CD4-positive, alpha-beta T cell (primary cell): ENCODE measurements at regions not wholly inside any gene's neighbourhood (a gene's known extent, or its start where the extent isn't known, plus 50 kb on each side); places are given as distances from the start of the nearest gene placed in this dataset.

Source experiments
- ATAC-seq: fragments of 200-7000 bp; cut with Tn5 transposase; one replicate; pipeline ENCODE4 v1.10.0; 2022; ENCODE audit warnings: mild to moderate bottlenecking; ENCODE audit not compliant: poor library complexity
- CTCF ChIA-PET: fragments of 350-600 bp; sonication (Branson Sonifier 250); formaldehyde crosslinking; loops from one replicate; lab custom pipeline; 2021; ENCODE audit warnings: antibody characterized with exemption, inconsistent platforms; lab: Charles Lee
- POLR2A ChIA-PET: fragments of 350-600 bp; sonication (Branson Sonifier 250); formaldehyde crosslinking; loops from one replicate; lab custom pipeline; 2021; ENCODE audit warnings: antibody characterized with exemption, inconsistent platforms; lab: Charles Lee
- DNase-seq, 14 experiments: peaks; one replicate each; pipeline ENCODE4 v3.0.0-alpha.2; 2013 to 2020; ENCODE audit warnings: mixed read lengths in 2 of 14
- H3K27ac ChIP-seq, 2 donors: one replicate each; pipeline versions ENCODE4 v1.5.1 to v1.7.0; 2013; ENCODE audit warnings: low read length in 2 of 2, low read depth in 1 of 2, mild to moderate bottlenecking in 1 of 2
- H3K27me3 ChIP-seq, 2 experiments: 1 replicate in 1 of 2; 2 replicates in 1 of 2; pipeline versions ENCODE4 v1.6.1 to v1.7.0; 2013; ENCODE audit warnings: low read length in 2 of 2, control low read depth in 1 of 2, mild to moderate bottlenecking in 1 of 2, moderate library complexity in 1 of 2; ENCODE audit not compliant: insufficient read depth in 2 of 2, control insufficient read depth in 1 of 2
- H3K36me3 ChIP-seq: one replicate; pipeline ENCODE4 v1.6.1; 2013; ENCODE audit warnings: low read length, control low read depth; ENCODE audit not compliant: insufficient read depth
- H3K4me1 ChIP-seq: one replicate; pipeline ENCODE4 v1.6.1; 2013; ENCODE audit warnings: low read length, control low read depth; ENCODE audit not compliant: insufficient read depth
- H3K4me3 ChIP-seq: one replicate; pipeline ENCODE4 v1.5.1; 2013; ENCODE audit warnings: mild to moderate bottlenecking, low read length, moderate library complexity
- H3K9me3 ChIP-seq, 2 experiments: 1 replicate in 1 of 2; 2 replicates in 1 of 2; pipeline versions ENCODE4 v1.6.1 to v1.7.0; 2013; ENCODE audit warnings: low read length in 2 of 2, mild to moderate bottlenecking in 2 of 2, control low read depth in 1 of 2, moderate library complexity in 1 of 2; ENCODE audit not compliant: control insufficient read depth in 1 of 2, insufficient read depth in 1 of 2
- H3K27ac Mint-ChIP-seq: one replicate; pipeline ENCODE4 v1.8.0; 2020; ENCODE audit warnings: mixed read lengths
- H3K27me3 Mint-ChIP-seq: one replicate; pipeline ENCODE4 v1.8.0; 2021; ENCODE audit warnings: mixed read lengths
- H3K36me3 Mint-ChIP-seq: one replicate; pipeline ENCODE4 v1.8.0; 2021; ENCODE audit warnings: low read depth, mixed read lengths
- H3K4me1 Mint-ChIP-seq: one replicate; pipeline ENCODE4 v1.8.0; 2021; ENCODE audit warnings: low read depth, mixed read lengths
- H3K4me3 Mint-ChIP-seq: one replicate; pipeline ENCODE4 v1.8.0; 2020; ENCODE audit warnings: mild to moderate bottlenecking, mixed read lengths
- H3K9me3 Mint-ChIP-seq: one replicate; pipeline ENCODE4 v1.8.0; 2020; ENCODE audit warnings: mixed read lengths
- CTCF ChIP-seq: fragments of 200-600 bp; IDR thresholded peaks from one replicate; pipeline ENCODE4 v1.8.0; 2022; ENCODE audit warnings: antibody characterized with exemption, mild to moderate bottlenecking
- intact Hi-C, 2 experiments: fragments of 100-400 bp; cut with DNase I in 1 of 2; cut with micrococcal nuclease in 1 of 2; formaldehyde crosslinking; loops; one replicate each; pipeline versions ENCODE4 v1.15.1 to v1.9.0; 2023 to 2025; cut with DNase I, micrococcal nuclease

- Histone ChIP-seq H3K27ac (no peak overlapping the region), H3K4me1 (no peaks in the 10 kb centered on the region), H3K27me3 (peaks cover 0 to 2% of the 10 kb centered on the region in 2 experiments), H3K36me3 (no peaks in the 10 kb centered on the region), H3K4me3 (no peak overlapping the region), H3K9me3 (peaks cover 0 to 4% of the 10 kb centered on the region in 2 experiments)
- intact Hi-C loops = no loop called here
- no peak overlapping the region for H3K27ac Mint-ChIP-seq
- no peak for TF ChIP-seq CTCF
- no peak overlapping the region for H3K4me3 Mint-ChIP-seq
- no peaks in the 10 kb centered on the region for H3K9me3 Mint-ChIP-seq
- no peaks in the 10 kb centered on the region for H3K4me1 Mint-ChIP-seq
- CTCF ChIA-PET = no interaction called here
- POLR2A ChIA-PET = no interaction called here
- ATAC-seq (no peak), DNase-seq (no peak)
- no peaks in the 10 kb centered on the region for H3K36me3 Mint-ChIP-seq
- no peaks in the 10 kb centered on the region for H3K27me3 Mint-ChIP-seq
These were observed 776.1 kb downstream of the AACS start for GRCh38 chr12:125841332-125841731.

DNA sequence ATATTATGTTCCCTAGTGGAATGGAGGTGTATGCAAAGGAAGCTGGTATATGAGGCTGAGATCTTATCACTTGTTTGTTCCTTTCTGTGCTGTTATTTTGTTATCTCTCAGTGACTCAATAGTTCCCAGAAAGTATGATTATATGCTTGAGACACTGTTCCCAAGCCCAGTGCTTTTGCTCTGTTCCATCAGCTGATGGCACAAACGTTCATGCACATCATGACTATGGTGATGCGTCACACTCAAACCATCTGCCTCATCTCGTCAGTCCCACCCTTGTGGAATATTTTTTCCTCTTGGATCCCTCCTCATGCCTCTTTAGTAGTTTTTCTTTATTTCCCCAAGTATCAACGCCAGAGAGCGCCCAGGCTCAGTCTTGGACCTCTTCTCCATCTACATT is 786.9 kb downstream of the AACS start:
- Mint-ChIP-seq H3K27me3 (no peaks in the 10 kb centered on the region), H3K4me3 (no peak overlapping the region), H3K9me3 (no peaks in the 10 kb centered on the region), H3K4me1 (no peaks in the 10 kb centered on the region), H3K27ac (no peak overlapping the region), H3K36me3 (no peaks in the 10 kb centered on the region)
- Histone ChIP-seq H3K9me3 (no peaks in the 10 kb centered on the region), H3K4me1 (no peaks in the 10 kb centered on the region), H3K36me3 (no peaks in the 10 kb centered on the region), H3K27me3 (no peaks in the 10 kb centered on the region), H3K4me3 (no peak overlapping the region), H3K27ac (no peak overlapping the region)
- CTCF ChIA-PET = no interaction called here
- ATAC-seq (no peak), DNase-seq (no peak)
- intact Hi-C loops = no loop called here
- POLR2A ChIA-PET = no interaction called here
- no peak for TF ChIP-seq CTCF

- no peak for TF ChIP-seq CTCF
- no peaks in the 10 kb centered on the region for H3K9me3 ChIP-seq
- H3K36me3 Mint-ChIP-seq = no peaks in the 10 kb centered on the region
- intact Hi-C loops = no loop called here
- DNase-seq = no peak
- H3K9me3 Mint-ChIP-seq = no peaks in the 10 kb centered on the region
- H3K4me1 Mint-ChIP-seq = no peaks in the 10 kb centered on the region
- H3K27me3 Mint-ChIP-seq = no peaks in the 10 kb centered on the region
- ChIA-PET POLR2A (no interaction called here), CTCF (no interaction called here)
- H3K27me3 ChIP-seq = no peaks in the 10 kb centered on the region
- H3K27ac Mint-ChIP-seq = no peak overlapping the region
- no peaks in the 10 kb centered on the region for H3K4me1 ChIP-seq
- no peak overlapping the region for H3K4me3 ChIP-seq
- H3K27ac ChIP-seq = no peak overlapping the region
- H3K4me3 Mint-ChIP-seq = no peak overlapping the region
- no peaks in the 10 kb centered on the region for H3K36me3 ChIP-seq
- ATAC-seq = no peak
These were observed 787.4 kb downstream of the AACS start for GRCh38 chr12:125852679-125853078.
